GM23338 (cell line): ENCODE measurements at regions not wholly inside any gene's neighbourhood (a gene's known extent, or its start where the extent isn't known, plus 50 kb on each side); places are given as distances from the start of the nearest gene placed in this dataset.

Experiments used
- CREB1 ChIP-seq: fragments of 250-450 bp; sonication (Bioruptor Pico); IDR thresholded peaks from 2 replicates; pipeline ENCODE4 v1.5.0; 2020; ENCODE audit warnings: low read depth, mild to moderate bottlenecking, moderate library complexity
- EZH2 ChIP-seq: fragments of 200-600 bp; sonication (generic); IDR thresholded peaks from one replicate; pipeline ENCODE4 v1.8.0; 2017; ENCODE audit warnings: antibody characterized with exemption, mild to moderate bottlenecking, low read depth; ENCODE audit not compliant: unreplicated experiment
- EZH2phosphoT487 ChIP-seq: fragments of 200-600 bp; sonication (generic); IDR thresholded peaks from one replicate; pipeline ENCODE4 v1.8.1; 2018; ENCODE audit warnings: antibody characterized with exemption; ENCODE audit not compliant: unreplicated experiment
- POLR2AphosphoS5 ChIP-seq: IDR thresholded peaks from 2 replicates; pipeline ENCODE4 v1.6.1; 2016; ENCODE audit warnings: antibody characterized with exemption, low read depth
- ZNF462 ChIP-seq: fragments of 250-450 bp; sonication (Bioruptor Pico); IDR thresholded peaks from 2 replicates; pipeline ENCODE4 v1.5.0; 2020; ENCODE audit warnings: mild to moderate bottlenecking, moderate library complexity
- TF ChIP-seq, protein P1 (sequence below), 2 experiments: fragments of 200-600 bp in 1 of 2; sonication (generic) in 1 of 2; conservative IDR thresholded peaks; 2 replicates each; pipeline versions ENCODE4 v1.5.1 to v1.6.1; 2016 to 2017; ENCODE audit warnings: antibody characterized with exemption in 2 of 2, low read depth in 2 of 2, mild to moderate bottlenecking in 2 of 2, moderate library complexity in 1 of 2

DNA sequence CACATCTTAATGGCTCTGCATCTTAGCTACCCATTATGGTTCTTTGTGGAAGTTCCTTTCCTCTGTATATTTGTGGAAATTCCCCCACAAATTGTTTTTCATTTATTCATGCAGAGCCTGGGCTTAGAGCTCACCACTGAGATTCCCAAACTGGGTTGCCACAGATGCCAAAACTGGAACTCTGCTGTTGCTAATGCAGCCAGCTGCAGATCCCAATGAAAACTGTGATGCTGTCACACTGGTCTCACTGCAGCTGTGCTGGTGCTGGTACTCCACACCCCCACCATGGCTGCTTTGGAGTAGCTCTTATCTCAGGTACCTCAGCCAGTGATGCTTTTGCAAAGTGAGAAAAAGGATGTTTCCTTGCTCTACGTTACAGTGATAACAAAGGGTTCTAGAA lies 87.7 kb downstream of the DCK start:
- TF ChIP-seq, protein P1, sequence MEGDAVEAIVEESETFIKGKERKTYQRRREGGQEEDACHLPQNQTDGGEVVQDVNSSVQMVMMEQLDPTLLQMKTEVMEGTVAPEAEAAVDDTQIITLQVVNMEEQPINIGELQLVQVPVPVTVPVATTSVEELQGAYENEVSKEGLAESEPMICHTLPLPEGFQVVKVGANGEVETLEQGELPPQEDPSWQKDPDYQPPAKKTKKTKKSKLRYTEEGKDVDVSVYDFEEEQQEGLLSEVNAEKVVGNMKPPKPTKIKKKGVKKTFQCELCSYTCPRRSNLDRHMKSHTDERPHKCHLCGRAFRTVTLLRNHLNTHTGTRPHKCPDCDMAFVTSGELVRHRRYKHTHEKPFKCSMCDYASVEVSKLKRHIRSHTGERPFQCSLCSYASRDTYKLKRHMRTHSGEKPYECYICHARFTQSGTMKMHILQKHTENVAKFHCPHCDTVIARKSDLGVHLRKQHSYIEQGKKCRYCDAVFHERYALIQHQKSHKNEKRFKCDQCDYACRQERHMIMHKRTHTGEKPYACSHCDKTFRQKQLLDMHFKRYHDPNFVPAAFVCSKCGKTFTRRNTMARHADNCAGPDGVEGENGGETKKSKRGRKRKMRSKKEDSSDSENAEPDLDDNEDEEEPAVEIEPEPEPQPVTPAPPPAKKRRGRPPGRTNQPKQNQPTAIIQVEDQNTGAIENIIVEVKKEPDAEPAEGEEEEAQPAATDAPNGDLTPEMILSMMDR (conservative IDR thresholded peaks at IDR 0.05; ENCODE audit: low read depth in 2 of 2): no peak
- no peak for TF ChIP-seq CREB1 (CRISPR knock-in tag)
- TF ChIP-seq EZH2phosphoT487: no peak
- TF ChIP-seq EZH2: no peak
- no peak for TF ChIP-seq ZNF462
- no peak for TF ChIP-seq POLR2AphosphoS5
